Hematopoietic multipotent progenitor cell treated with erythropoietin and hydrocortisone succinate and interleukin-3 and kit ligand, for 4 days (in vitro differentiated cells): ENCODE measurements at regions not wholly inside any gene's neighbourhood (a gene's known extent, or its start where the extent isn't known, plus 50 kb on each side); places are given as distances from the start of the nearest gene placed in this dataset.

Source experiments
- DNase-seq: peaks from one replicate; pipeline ENCODE4 v3.0.0-alpha.2; 2015

- DNase-seq = no peak
These were observed 1620.0 kb downstream of the SUCLG1 start for GRCh38 chr2:82839036-82839435.

- DNase-seq = peak; percentile 77
These were observed 1621.3 kb downstream of the SUCLG1 start for GRCh38 chr2:82837588-82838304.

GRCh38 chr2:82834893-82835292 lies 1624.2 kb downstream of the SUCLG1 start:
- no peak for DNase-seq

- DNase-seq = no peak
These were observed 1631.7 kb downstream of the SUCLG1 start for GRCh38 chr2:82827426-82827825.

- DNase-seq = no peak
These were observed 1632.6 kb downstream of the SUCLG1 start for GRCh38 chr2:82826437-82826836.

GRCh38 chr2:82825410-82826090 lies 1633.5 kb downstream of the SUCLG1 start:
- no peak for DNase-seq

GRCh38 chr2:82823892-82824291 lies 1635.2 kb downstream of the SUCLG1 start:
- DNase-seq = no peak

GRCh38 chr2:82819951-82820350 lies 1639.1 kb downstream of the SUCLG1 start:
- DNase-seq = no peak

- DNase-seq = no peak
These were observed 1644.9 kb downstream of the SUCLG1 start for GRCh38 chr2:82814146-82814545.

GRCh38 chr2:82811946-82812345 lies 1647.1 kb downstream of the SUCLG1 start:
- DNase-seq = peak; percentile 61

GRCh38 chr2:82803307-82803706 lies 1655.8 kb downstream of the SUCLG1 start:
- no peak for DNase-seq

- no peak for DNase-seq
These were observed 1661.6 kb downstream of the SUCLG1 start for GRCh38 chr2:82797469-82797868.

- no peak for DNase-seq
These were observed 1662.9 kb downstream of the SUCLG1 start for GRCh38 chr2:82796132-82796531.

GRCh38 chr2:82795446-82795845 lies 1663.6 kb downstream of the SUCLG1 start:
- no peak for DNase-seq

- DNase-seq = no peak
These were observed 1665.2 kb downstream of the SUCLG1 start for GRCh38 chr2:82793711-82794435.

- DNase-seq = no peak
These were observed 1666.8 kb downstream of the SUCLG1 start for GRCh38 chr2:82792316-82792715.

- no peak for DNase-seq
These were observed 1668.7 kb downstream of the SUCLG1 start for GRCh38 chr2:82790206-82791021.

- DNase-seq = no peak
These were observed 1669.3 kb downstream of the SUCLG1 start for GRCh38 chr2:82789851-82790205.

- DNase-seq = no peak
These were observed 1677.7 kb downstream of the SUCLG1 start for GRCh38 chr2:82781176-82781915.

- DNase-seq = no peak
These were observed 1679.0 kb downstream of the SUCLG1 start for GRCh38 chr2:82780050-82780449.

- DNase-seq = no peak
These were observed 1706.7 kb downstream of the SUCLG1 start for GRCh38 chr2:82752396-82752795.

GRCh38 chr2:82748653-82749052 lies 1710.4 kb downstream of the SUCLG1 start:
- no peak for DNase-seq
